T-helper 1 cell treated with Interleukin-12 subunit alpha and Interleukin-12 subunit beta and Interleukin-4 antibody, amounts not matched to agents 30 μg/mL and 1 μg/mL, for 36 hours (primary cell): ENCODE measurements at regions not wholly inside any gene's neighbourhood (a gene's known extent, or its start where the extent isn't known, plus 50 kb on each side); places are given as distances from the start of the nearest gene placed in this dataset.
A peak's percentile ranks its signal among the peaks of the same experiment; 100 is the strongest.
"Not testable (repeated sequence)": the region's sequence is repeated elsewhere in the genome, so short reads cannot be mapped to it uniquely, and the experiment has no call there.

ENCODE experiments used
- H3K27ac Mint-ChIP-seq: one replicate; pipeline ENCODE4 v1.8.0; 2021; ENCODE audit warnings: mild to moderate bottlenecking, mixed read lengths
- H3K27me3 Mint-ChIP-seq: one replicate; pipeline ENCODE4 v1.8.0; 2021; ENCODE audit warnings: low read depth, mixed read lengths
- H3K36me3 Mint-ChIP-seq: one replicate; pipeline ENCODE4 v1.8.0; 2021; ENCODE audit warnings: low read depth, mixed read lengths
- H3K4me1 Mint-ChIP-seq: one replicate; pipeline ENCODE4 v1.8.0; 2021; ENCODE audit warnings: low read depth, mixed read lengths
- H3K4me3 Mint-ChIP-seq: one replicate; pipeline ENCODE4 v1.8.0; 2021; ENCODE audit warnings: mild to moderate bottlenecking, moderate library complexity, mixed read lengths
- H3K9me3 Mint-ChIP-seq: one replicate; pipeline ENCODE4 v1.8.0; 2021; ENCODE audit warnings: mixed read lengths

DNA sequence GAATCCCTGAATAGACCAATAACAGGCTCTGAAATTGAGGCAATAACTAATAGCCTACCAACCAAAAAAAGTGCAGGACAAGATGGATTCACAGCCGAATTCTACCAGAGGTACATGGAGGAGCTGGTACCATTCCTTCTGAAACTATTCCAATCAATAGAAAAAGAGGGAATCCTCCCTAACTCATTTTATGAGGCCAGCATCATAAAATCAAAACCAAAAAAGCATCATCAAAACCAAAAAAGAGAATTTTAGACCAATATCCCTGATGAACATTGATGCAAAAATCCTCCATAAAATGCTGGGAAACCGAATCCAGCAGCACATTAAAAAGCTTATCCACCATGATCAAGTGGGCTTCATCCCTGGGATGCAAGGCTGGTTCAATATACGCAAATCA, 246.2 kb upstream of the THUMPD2 start:
- not testable (repeated sequence) for H3K4me3 Mint-ChIP-seq, H3K27me3 Mint-ChIP-seq, H3K27ac Mint-ChIP-seq, H3K36me3 Mint-ChIP-seq, H3K4me1 Mint-ChIP-seq
- H3K9me3 Mint-ChIP-seq = peaks cover 37% of the 10 kb centered on the region

DNA sequence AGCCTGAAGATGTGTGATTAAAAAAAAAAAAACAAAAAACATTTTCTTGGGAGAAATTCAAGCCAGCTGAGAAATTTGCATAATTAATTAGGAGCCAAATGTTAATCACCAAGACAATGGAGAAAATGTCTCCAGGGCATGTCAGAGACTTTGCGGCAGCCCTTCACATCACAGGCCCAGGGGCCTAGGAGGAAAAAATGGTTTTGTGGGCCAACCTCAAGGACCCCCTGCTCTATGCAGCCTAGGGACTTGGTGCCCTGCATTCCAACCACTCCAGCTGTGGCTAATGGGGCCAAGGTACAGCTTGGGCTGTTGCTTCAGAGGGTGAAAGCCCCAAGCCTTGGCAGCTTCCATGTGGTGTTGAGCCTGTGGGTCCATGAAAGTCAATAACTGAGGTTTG, 241.9 kb upstream of the THUMPD2 start:
- H3K9me3 Mint-ChIP-seq = peaks cover 47% of the 10 kb centered on the region
- peaks cover 1% of the 10 kb centered on the region for H3K36me3 Mint-ChIP-seq
- no peak overlapping the region for H3K4me3 Mint-ChIP-seq

DNA sequence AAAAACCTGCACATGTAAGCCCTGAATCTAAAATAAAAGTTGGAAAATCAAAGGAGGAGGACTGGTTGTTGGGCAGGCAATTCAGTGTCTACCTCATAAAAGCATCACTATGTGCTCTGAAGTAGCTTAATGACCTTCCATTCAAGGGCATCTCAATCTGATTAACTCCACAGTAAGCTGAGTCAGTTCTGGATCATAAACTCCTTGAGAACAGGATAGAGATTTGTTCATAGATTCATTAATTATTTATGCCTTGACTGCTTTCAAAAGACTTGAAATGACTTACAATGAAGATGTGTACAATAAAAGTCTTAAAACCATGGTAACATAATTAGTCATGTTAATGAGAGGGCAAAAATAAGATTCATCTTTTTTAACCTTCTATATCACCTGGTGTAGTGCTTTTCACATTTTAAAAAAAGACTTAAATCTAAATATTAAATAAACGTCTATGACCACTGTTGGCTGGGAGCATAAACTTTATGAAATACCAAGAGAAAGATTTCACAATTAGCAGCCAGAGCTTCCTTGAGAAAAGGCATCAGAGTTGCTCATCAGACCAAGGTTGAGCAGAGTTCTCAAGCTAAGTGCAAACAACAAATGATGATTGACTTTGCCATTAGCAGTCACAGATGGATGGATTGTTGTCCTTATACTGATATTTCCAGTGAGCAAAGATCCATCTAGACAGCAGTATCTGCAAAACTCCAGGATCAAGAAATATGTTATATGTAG, 237.3 kb upstream of the THUMPD2 start:
- Mint-ChIP-seq H3K27ac (no peak overlapping the region), H3K4me3 (no peak overlapping the region), H3K36me3 (peaks cover 7% of the 10 kb centered on the region), H3K9me3 (peaks cover 32% of the 10 kb centered on the region), H3K4me1 (no peaks in the 10 kb centered on the region), H3K27me3 (no peaks in the 10 kb centered on the region)

More for the DNA sequence above, 241.9 kb upstream of the THUMPD2 start:
- Mint-ChIP-seq H3K27ac (no peak overlapping the region), H3K27me3 (no peaks in the 10 kb centered on the region), H3K4me1 (no peaks in the 10 kb centered on the region)

DNA sequence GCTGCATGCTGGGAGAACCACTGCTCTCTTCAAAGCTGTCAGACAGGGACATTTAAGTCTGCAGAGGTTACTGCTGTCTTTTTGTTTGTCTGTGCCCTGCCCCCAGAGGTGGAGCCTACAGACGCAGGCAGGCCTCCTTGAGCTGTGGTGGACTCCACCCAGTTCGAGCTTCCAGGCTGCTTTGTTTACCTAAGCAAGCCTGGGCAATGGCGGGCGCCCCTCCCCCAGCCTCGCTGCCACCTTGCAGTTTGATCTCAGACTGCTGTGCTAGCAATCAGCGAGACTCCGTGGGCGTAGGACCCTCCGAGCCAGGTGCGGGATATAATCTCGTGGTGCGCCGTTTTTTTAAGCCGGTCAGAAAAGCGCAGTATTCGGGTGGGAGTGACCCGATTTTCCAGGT, 234.9 kb upstream of the THUMPD2 start:
- H3K27me3 Mint-ChIP-seq = not testable (repeated sequence)

DNA sequence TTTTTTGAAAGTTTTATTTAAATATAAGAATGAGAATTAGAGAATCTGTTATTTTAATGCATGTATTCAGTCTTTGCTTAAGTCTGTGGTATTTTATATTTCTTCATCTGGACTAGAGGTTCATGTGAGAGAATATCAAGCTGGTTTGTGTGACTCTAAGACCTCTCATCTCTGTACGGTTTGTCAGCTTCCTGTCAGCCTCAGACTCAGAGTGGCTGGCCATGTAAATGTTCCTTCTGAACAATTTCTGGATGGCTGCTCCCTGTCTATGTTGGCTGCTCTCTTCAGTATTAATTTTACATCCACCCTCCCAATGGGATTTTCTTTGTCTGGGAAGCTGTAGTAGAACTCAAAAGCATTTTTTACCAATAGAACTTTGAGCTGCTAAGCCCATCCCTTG, 225.3 kb upstream of the THUMPD2 start:
- Mint-ChIP-seq H3K27me3 (no peaks in the 10 kb centered on the region), H3K4me1 (peaks cover 3% of the 10 kb centered on the region), H3K4me3 (no peak overlapping the region), H3K9me3 (peaks cover 7% of the 10 kb centered on the region), H3K36me3 (peaks cover 2% of the 10 kb centered on the region), H3K27ac (no peak overlapping the region)

More for the DNA sequence above, 234.9 kb upstream of the THUMPD2 start:
- not testable (repeated sequence) for H3K36me3 Mint-ChIP-seq, H3K4me3 Mint-ChIP-seq, H3K4me1 Mint-ChIP-seq, H3K27ac Mint-ChIP-seq
- H3K9me3 Mint-ChIP-seq = peaks cover 18% of the 10 kb centered on the region

DNA sequence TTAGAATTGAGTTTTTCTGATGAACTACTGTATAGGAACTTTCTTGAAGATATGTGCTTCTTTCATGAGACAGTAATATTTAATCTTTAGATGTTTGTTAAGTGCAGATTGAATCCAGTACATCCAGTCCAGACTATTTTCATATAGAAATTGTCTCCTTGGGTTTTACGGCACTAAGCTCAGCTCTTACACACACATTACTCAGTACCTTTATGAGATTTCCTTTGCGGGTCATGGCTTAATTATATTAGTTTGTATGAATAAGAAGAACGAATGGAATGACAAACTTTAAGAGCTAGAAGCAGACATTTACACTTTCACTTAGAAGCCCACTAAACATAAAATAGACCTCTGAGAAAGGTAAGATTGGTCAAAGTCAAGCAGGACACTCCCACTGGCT, 223.3 kb upstream of the THUMPD2 start:
- peaks cover 4% of the 10 kb centered on the region for H3K9me3 Mint-ChIP-seq
- H3K27ac Mint-ChIP-seq = no peak overlapping the region
- H3K27me3 Mint-ChIP-seq = no peaks in the 10 kb centered on the region
- peaks cover 3% of the 10 kb centered on the region for H3K4me1 Mint-ChIP-seq
- H3K36me3 Mint-ChIP-seq = peaks cover 2% of the 10 kb centered on the region
- H3K4me3 Mint-ChIP-seq = no peak overlapping the region

DNA sequence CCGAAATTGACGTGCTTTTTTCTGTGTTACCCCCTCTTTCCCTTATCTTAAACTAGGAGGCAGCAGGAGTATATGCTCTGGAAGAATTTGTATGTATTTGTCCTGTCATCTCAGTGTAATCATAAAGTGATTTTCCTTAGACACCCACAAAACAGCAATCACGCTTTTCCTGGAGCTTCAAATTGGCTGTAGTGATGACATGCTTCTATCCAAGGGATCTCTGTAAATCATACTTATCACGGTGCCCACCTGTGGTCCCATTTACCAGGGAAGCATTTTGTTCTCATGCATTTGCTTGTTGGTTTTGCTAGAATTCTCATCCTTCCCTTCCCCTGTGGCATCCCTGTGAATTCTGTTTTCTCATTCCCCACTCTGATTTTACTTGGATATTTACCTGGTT, 220.8 kb upstream of the THUMPD2 start:
- Mint-ChIP-seq H3K9me3 (peaks cover 3% of the 10 kb centered on the region), H3K36me3 (peaks cover 2% of the 10 kb centered on the region), H3K4me1 (peaks cover 9% of the 10 kb centered on the region), H3K4me3 (no peak overlapping the region), H3K27me3 (no peaks in the 10 kb centered on the region), H3K27ac (no peak overlapping the region)

DNA sequence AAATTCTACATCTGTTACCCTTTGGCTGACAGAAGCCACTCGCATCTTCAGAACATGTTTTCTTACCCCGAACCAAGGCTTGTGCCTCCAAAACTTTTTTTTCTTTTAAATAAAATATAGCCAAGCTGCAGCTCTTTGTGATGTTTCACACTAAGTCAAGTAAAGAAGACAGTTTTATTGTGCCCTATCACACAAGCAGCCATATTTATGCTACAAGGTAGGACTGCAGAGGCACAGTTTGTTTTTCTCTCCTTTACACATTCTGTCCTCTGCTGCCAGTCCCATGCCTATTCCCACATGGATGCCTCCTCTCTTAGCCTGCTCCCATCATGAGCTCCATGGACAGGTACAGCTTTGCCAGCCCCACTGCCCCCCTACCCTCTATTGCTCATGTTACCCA, 219.6 kb upstream of the THUMPD2 start:
- no peak overlapping the region for H3K27ac Mint-ChIP-seq
- H3K36me3 Mint-ChIP-seq = peaks cover 2% of the 10 kb centered on the region
- H3K27me3 Mint-ChIP-seq = no peaks in the 10 kb centered on the region
- peaks cover 3% of the 10 kb centered on the region for H3K9me3 Mint-ChIP-seq
- H3K4me1 Mint-ChIP-seq = peaks cover 5% of the 10 kb centered on the region
- no peak overlapping the region for H3K4me3 Mint-ChIP-seq

DNA sequence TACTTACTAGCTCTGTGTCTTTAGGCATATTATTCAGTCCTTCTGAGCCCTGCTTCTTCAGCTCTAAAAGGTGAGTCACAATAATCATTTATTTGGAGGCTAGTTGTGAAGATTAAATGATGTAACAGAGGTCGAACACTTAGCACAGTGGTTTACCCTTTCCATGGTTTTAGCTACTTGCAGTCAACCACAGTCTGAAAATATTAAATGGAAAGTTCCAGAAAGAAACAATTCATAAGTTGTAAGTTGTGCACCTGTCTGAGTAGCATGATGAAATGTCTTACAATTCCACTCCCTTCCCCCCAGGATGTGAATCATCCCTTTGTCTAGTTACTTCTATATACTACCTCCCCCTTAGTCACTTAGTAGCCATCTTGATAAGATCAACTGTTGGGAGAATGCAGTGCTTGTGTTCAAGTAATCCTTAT, 217.6 kb upstream of the THUMPD2 start:
- Mint-ChIP-seq H3K4me3 (no peak overlapping the region), H3K36me3 (peaks cover 2% of the 10 kb centered on the region), H3K27ac (peak overlapping the region; percentile 39), H3K4me1 (peaks cover 5% of the 10 kb centered on the region), H3K9me3 (peaks cover 3% of the 10 kb centered on the region), H3K27me3 (no peaks in the 10 kb centered on the region)

DNA sequence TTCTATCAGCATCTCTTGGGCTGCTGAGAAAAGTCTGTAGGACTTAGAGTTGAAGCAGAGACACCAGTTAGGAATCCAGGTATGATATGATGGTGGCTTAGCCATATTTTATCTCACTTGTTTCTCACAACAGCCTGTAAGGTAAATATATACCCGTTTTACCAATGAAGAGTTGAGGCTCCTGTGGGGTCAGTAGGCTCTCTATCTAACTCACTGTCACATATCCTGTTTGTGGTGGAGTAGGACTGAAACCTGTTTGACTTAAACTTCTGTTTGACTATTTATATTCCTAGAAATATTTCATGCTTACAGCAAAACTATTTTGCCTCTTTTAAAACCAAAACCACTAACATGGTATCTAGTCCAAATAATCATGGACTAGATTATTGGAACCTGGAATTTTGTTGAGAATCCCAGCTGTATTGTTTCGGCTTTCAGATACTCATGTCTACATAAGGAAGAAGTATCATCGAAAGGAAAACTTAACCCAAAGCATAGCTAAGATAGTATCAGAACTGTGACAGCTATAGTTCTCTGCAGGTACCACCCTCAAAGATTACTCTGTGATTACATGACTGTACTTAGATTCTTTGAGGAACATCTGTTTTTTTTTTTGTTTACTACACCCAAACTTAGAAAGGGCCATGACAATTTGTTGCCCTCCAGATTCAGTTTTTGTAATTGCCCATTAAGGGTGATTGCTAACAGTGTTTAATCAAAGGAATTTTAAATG, 216.1 kb upstream of the THUMPD2 start:
- no peaks in the 10 kb centered on the region for H3K27me3 Mint-ChIP-seq
- peak overlapping the region; percentile 66 for H3K27ac Mint-ChIP-seq

DNA sequence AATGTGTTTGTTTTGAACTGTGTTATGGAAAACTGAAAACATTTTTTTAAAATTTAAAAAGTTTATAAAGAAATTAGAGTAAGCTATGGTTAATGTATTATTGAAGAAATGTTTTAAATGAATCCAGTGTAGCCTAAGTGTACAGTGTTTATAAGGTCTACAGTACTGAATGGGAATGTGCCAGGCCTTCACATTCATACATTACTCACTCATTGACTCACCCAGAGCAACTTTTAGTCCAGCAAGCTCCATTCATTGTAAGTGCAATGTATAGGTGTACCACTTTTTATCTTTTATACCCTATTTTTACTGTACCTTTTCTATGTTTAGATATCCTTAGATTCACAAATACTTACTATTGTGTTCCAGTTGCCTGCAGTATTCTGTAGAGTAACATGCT, 215.1 kb upstream of the THUMPD2 start:
- Mint-ChIP-seq H3K36me3 (no peaks in the 10 kb centered on the region), H3K4me3 (no peak overlapping the region), H3K27ac (no peak overlapping the region), H3K9me3 (no peaks in the 10 kb centered on the region), H3K4me1 (peaks cover 5% of the 10 kb centered on the region), H3K27me3 (no peaks in the 10 kb centered on the region)

More for the DNA sequence above, 216.1 kb upstream of the THUMPD2 start:
- Mint-ChIP-seq H3K36me3 (no peaks in the 10 kb centered on the region), H3K4me3 (no peak overlapping the region), H3K4me1 (peaks cover 5% of the 10 kb centered on the region), H3K9me3 (peaks cover under 1% of the 10 kb centered on the region)

DNA sequence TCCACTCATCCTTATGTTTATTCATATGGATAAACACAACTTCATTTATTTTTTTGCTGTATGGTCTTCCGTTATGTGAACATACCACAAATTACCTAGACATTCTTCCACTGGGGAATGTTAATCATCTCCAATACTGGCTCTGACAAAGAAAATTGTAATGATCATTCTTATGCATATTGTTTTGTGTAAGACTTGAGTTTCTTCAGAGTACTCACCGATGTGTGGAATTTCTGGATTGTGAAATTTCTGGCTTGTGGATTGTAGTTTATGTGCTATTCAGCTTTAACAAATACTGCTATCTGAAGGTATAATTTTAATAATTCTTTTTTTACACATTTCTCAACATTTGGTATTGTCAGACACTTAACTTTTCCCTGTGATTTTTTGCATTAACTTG, 212.2 kb upstream of the THUMPD2 start:
- no peak overlapping the region for H3K4me3 Mint-ChIP-seq
- no peaks in the 10 kb centered on the region for H3K36me3 Mint-ChIP-seq
- peaks cover 4% of the 10 kb centered on the region for H3K9me3 Mint-ChIP-seq
- peaks cover 3% of the 10 kb centered on the region for H3K4me1 Mint-ChIP-seq
- no peaks in the 10 kb centered on the region for H3K27me3 Mint-ChIP-seq
- H3K27ac Mint-ChIP-seq = no peak overlapping the region

DNA sequence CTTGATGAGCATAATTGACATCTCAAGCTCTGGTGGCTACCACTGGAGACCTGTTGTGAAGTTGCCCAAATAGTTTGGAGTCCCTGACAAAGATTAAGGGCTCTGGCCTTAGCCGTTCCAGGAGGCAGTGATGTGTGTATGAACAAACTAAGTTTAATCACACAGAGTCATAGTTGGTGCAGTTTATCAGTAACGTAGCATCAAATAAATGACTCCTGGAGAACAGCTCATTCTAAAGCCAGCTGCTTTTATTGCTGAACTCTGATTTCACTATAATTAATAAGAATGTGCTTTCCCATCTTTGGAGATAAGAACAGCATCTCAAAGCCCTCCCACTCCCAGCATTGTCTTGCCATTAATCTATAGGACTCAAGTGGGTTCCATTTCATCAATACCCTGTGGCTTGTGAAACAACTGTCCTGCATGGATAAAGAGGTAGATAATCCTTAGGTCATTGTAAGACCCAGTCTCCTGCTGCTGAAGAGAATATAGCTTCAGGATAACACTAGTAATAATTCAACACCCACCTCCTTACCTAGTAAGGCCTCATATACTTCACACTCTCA, 211.4 kb upstream of the THUMPD2 start:
- H3K4me3 Mint-ChIP-seq = no peak overlapping the region
- H3K4me1 Mint-ChIP-seq = peaks cover under 1% of the 10 kb centered on the region
- no peaks in the 10 kb centered on the region for H3K27me3 Mint-ChIP-seq
- no peak overlapping the region for H3K27ac Mint-ChIP-seq
- peaks cover 4% of the 10 kb centered on the region for H3K9me3 Mint-ChIP-seq
- H3K36me3 Mint-ChIP-seq = no peaks in the 10 kb centered on the region

DNA sequence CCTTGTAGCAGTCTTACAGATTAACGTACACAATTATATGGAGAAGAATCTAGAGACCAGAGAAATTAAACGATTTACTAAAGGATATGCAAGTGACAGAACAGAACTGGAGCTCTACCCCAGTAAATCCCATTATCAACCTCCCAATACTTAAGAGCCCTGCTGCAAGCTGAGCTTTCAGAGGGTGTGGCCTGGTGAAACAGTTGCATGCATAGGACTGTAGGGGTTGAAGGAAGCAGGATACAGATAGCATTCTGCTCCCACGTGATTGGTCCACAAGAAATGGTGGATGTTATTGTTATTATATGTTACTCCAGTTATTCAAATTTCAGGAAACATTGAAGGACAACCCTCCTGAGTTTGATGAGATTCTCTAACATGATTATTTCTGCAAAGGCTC, 210.8 kb upstream of the THUMPD2 start:
- H3K9me3 Mint-ChIP-seq = peaks cover 4% of the 10 kb centered on the region
- no peaks in the 10 kb centered on the region for H3K4me1 Mint-ChIP-seq
- no peak overlapping the region for H3K27ac Mint-ChIP-seq
- H3K36me3 Mint-ChIP-seq = no peaks in the 10 kb centered on the region
- H3K4me3 Mint-ChIP-seq = no peak overlapping the region
- no peaks in the 10 kb centered on the region for H3K27me3 Mint-ChIP-seq

DNA sequence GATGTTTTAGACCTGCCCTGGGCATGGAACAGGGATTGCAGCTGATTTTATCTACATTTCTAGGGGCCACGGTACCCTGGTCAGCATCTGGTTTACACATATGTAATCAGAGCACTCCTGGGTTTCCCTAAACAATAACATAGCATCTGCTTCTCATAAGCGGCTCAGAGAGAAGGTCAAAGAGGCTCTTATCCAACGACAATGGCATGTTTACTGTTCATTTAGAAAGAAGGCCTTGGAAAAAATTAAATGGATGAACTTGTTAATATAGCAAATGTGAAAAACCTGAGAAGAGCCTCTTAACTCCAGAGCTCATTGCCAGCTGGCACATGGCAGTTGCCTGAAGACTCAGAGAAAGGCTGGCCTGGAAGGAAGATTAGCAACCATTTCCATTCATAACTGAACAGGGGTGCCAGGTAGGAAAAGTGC, 202.8 kb upstream of the THUMPD2 start:
- Mint-ChIP-seq H3K36me3 (peaks cover 2% of the 10 kb centered on the region), H3K4me1 (no peaks in the 10 kb centered on the region), H3K27ac (no peak overlapping the region), H3K9me3 (no peaks in the 10 kb centered on the region), H3K4me3 (no peak overlapping the region), H3K27me3 (no peaks in the 10 kb centered on the region)
